ENCODE measurements at regions not wholly inside any gene's neighbourhood (a gene's known extent, or its start where the extent isn't known, plus 50 kb on each side); places are given as distances from the start of the nearest gene placed in this dataset.

GRCh38 chr4:123884922-123885321 lies 488.3 kb downstream of the SPRY1 start:
- Histone ChIP-seq H3K79me2 (ENCODE audit: control insufficient read depth, insufficient read depth, low read length) (no peaks in the 10 kb centered on the region), H4K20me1 (ENCODE audit: control insufficient read depth, insufficient read depth, low read length, poor library complexity, severe bottlenecking) (no peaks in the 10 kb centered on the region), H3K4me1 (ENCODE audit: control insufficient read depth in 2 of 2, insufficient read depth in 2 of 2, low read length in 2 of 2) (no peaks in the 10 kb centered on the region), H2AFZ (ENCODE audit: insufficient read depth, low read depth, low read length, poor library complexity, severe bottlenecking) (no peak overlapping the region), H3K27me3 (replicated peaks in 1 of 4; ENCODE audit: control extremely low read depth in 1 of 4, control insufficient read depth in 3 of 4, insufficient read depth in 4 of 4, low read length in 3 of 4) (no peaks in the 10 kb centered on the region), H3K9ac (ENCODE audit: low read length) (no peak overlapping the region), H3K36me3 (replicated peaks in 1 of 2; ENCODE audit: control extremely low read depth in 1 of 2, control insufficient read depth in 1 of 2, extremely low read depth in 1 of 2, insufficient read depth in 2 of 2, low read length in 1 of 2) (no peaks in the 10 kb centered on the region), H3K4me2 (replicated peaks; ENCODE audit: low read depth, low read length, poor library complexity, severe bottlenecking) (no peak overlapping the region), H3K4me3 (ENCODE audit: control extremely low read depth in 1 of 5, extremely low read depth in 1 of 5, insufficient read depth in 1 of 5, low read depth in 2 of 5, low read length in 4 of 5) (no peak overlapping the region), H3K9me3 (ENCODE audit: control extremely low read depth in 1 of 3, control insufficient read depth in 2 of 3, insufficient read depth in 1 of 3, low read length in 2 of 3) (no peaks in the 10 kb centered on the region), H3K27ac (ENCODE audit: low read length in 2 of 2) (no peak overlapping the region)
- peaks cover 2% of the 10 kb centered on the region for H3K9me3 Mint-ChIP-seq (ENCODE audit: insufficient read depth)
- intact Hi-C loops (cut with micrococcal nuclease): no loop called here
- no peak for ATAC-seq (ENCODE audit: low read depth)
- H3K27me3 Mint-ChIP-seq: no peaks in the 10 kb centered on the region
- ChIA-PET POLR2A (no interaction called here), CTCF (no interaction called here)
- no CpG with 5 or more reads among the region's 6 CpGs for WGBS (ENCODE audit: insufficient coverage)
- H3K27ac Mint-ChIP-seq: no peak overlapping the region
- TF ChIP-seq EZH2 (IDR thresholded peaks at IDR 0.05; ENCODE audit: borderline replicate concordance, insufficient read depth, low read depth, low read length, poor library complexity, severe bottlenecking) (no peak), CTCF (IDR thresholded peaks at IDR 0.05) (no peak)
- no peak overlapping the region for H3K4me3 Mint-ChIP-seq
- DNase-seq: no peak
- no peaks in the 10 kb centered on the region for H3K4me1 Mint-ChIP-seq

- ATAC-seq (ENCODE audit: low read depth) (no peak), DNase-seq (no peak)
- Mint-ChIP-seq H3K27me3 (no peaks in the 10 kb centered on the region), H3K4me3 (no peak overlapping the region), H3K27ac (no peak overlapping the region), H3K9me3 (ENCODE audit: insufficient read depth) (peaks cover 2% of the 10 kb centered on the region), H3K4me1 (no peaks in the 10 kb centered on the region)
- no peak overlapping the region for H3K4me2 ChIP-seq (replicated peaks; ENCODE audit: low read depth, low read length, poor library complexity, severe bottlenecking)
- intact Hi-C loops (cut with micrococcal nuclease): no loop called here
- no CpG with 5 or more reads among the region's 1 CpG for WGBS (ENCODE audit: insufficient coverage)
- H3K9me3 ChIP-seq (ENCODE audit: control extremely low read depth in 1 of 3, control insufficient read depth in 2 of 3, insufficient read depth in 1 of 3, low read length in 2 of 3): no peaks in the 10 kb centered on the region
- no peaks in the 10 kb centered on the region for H3K4me1 ChIP-seq (ENCODE audit: control insufficient read depth in 2 of 2, insufficient read depth in 2 of 2, low read length in 2 of 2)
- no peak overlapping the region for H2AFZ ChIP-seq (ENCODE audit: insufficient read depth, low read depth, low read length, poor library complexity, severe bottlenecking)
- ChIA-PET POLR2A (no interaction called here), CTCF (no interaction called here)
- H4K20me1 ChIP-seq (ENCODE audit: control insufficient read depth, insufficient read depth, low read length, poor library complexity, severe bottlenecking): no peaks in the 10 kb centered on the region
- no peaks in the 10 kb centered on the region for H3K27me3 ChIP-seq (replicated peaks in 1 of 4; ENCODE audit: control extremely low read depth in 1 of 4, control insufficient read depth in 3 of 4, insufficient read depth in 4 of 4, low read length in 3 of 4)
- no peak overlapping the region for H3K9ac ChIP-seq (ENCODE audit: low read length)
- H3K4me3 ChIP-seq (ENCODE audit: control extremely low read depth in 1 of 5, extremely low read depth in 1 of 5, insufficient read depth in 1 of 5, low read depth in 2 of 5, low read length in 4 of 5): no peak overlapping the region
- TF ChIP-seq EZH2 (IDR thresholded peaks at IDR 0.05; ENCODE audit: borderline replicate concordance, insufficient read depth, low read depth, low read length, poor library complexity, severe bottlenecking) (no peak), CTCF (IDR thresholded peaks at IDR 0.05) (no peak)
- no peak overlapping the region for H3K27ac ChIP-seq (ENCODE audit: low read length in 2 of 2)
- H3K36me3 ChIP-seq (replicated peaks in 1 of 2; ENCODE audit: control extremely low read depth in 1 of 2, control insufficient read depth in 1 of 2, extremely low read depth in 1 of 2, insufficient read depth in 2 of 2, low read length in 1 of 2): no peaks in the 10 kb centered on the region
- H3K79me2 ChIP-seq (ENCODE audit: control insufficient read depth, insufficient read depth, low read length): no peaks in the 10 kb centered on the region
Measured at GRCh38 chr4:123889507-123889906, 492.9 kb downstream of the SPRY1 start.

All from B cell (primary cell).